H1 (cell line): ENCODE measurements at regions not wholly inside any gene's neighbourhood (a gene's known extent, or its start where the extent isn't known, plus 50 kb on each side); places are given as distances from the start of the nearest gene placed in this dataset.

Experiments used
- CHD1 ChIP-seq: IDR thresholded peaks from 2 replicates; pipeline ENCODE4 v1.6.1; 2012; ENCODE audit warnings: low read depth, low read length, improper control_type of control experiment
- TF ChIP-seq, protein P1 (sequence below), 3 experiments: IDR thresholded peaks; 1 replicate in 2 of 3; 2 replicates in 1 of 3; pipeline versions ENCODE4 v1.5.1 to v1.6.1; 2011; ENCODE audit warnings: low read length in 3 of 3, mild to moderate bottlenecking in 3 of 3, inconsistent platforms in 2 of 3, low read depth in 1 of 3, moderate library complexity in 1 of 3; ENCODE audit not compliant: insufficient read depth in 1 of 3; ENCODE audit errors: control extremely low read depth in 1 of 3
- TF ChIP-seq, protein P2 (sequence below): IDR thresholded peaks from 2 replicates; pipeline ENCODE4 v1.6.1; 2011; ENCODE audit warnings: low read length, improper control_type of control experiment

DNA sequence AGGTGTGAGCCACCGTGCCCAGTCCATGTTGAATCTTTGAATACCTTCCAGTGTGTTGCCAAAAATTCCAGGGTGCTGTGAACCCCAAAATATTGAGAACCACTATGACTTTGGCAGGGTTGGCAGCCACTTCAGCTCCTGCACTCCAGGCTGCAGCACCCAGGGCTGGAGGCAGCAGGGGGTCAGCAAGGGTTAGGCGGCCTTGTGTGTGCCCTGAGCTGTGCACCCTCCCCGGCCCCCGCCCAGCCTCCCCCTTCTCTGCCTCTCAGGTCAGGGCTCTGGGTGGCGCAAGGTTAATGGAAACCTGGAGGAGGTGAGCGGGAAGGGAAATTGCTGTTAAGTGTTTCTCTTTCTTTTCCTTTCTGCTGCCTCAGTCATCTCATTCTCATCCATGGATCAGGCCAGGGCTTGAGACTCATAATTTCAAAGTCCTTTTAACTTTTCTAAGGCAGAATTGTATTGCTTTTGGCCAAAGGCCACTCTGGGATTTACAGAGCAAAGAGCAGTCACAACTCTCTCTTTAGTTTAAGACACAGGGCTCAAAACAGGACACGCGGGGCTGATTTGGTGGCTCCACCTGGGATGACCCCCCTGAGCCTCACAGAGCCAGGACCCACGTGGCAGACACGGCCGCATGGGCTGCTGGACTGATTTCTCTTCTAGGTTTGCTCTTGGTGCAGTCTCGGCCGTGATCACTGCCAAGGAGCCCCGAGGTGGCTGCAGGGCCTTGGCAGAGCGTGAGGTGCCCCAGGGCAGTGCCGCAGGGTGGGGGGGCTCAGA is 212.3 kb downstream of the PTPRU start:
- TF ChIP-seq, protein P1, sequence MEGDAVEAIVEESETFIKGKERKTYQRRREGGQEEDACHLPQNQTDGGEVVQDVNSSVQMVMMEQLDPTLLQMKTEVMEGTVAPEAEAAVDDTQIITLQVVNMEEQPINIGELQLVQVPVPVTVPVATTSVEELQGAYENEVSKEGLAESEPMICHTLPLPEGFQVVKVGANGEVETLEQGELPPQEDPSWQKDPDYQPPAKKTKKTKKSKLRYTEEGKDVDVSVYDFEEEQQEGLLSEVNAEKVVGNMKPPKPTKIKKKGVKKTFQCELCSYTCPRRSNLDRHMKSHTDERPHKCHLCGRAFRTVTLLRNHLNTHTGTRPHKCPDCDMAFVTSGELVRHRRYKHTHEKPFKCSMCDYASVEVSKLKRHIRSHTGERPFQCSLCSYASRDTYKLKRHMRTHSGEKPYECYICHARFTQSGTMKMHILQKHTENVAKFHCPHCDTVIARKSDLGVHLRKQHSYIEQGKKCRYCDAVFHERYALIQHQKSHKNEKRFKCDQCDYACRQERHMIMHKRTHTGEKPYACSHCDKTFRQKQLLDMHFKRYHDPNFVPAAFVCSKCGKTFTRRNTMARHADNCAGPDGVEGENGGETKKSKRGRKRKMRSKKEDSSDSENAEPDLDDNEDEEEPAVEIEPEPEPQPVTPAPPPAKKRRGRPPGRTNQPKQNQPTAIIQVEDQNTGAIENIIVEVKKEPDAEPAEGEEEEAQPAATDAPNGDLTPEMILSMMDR (IDR thresholded peaks at IDR 0.05; ENCODE audit: control extremely low read depth in 1 of 3, insufficient read depth in 1 of 3, low read depth in 1 of 3, low read length in 3 of 3): no peak
- TF ChIP-seq, protein P2, sequence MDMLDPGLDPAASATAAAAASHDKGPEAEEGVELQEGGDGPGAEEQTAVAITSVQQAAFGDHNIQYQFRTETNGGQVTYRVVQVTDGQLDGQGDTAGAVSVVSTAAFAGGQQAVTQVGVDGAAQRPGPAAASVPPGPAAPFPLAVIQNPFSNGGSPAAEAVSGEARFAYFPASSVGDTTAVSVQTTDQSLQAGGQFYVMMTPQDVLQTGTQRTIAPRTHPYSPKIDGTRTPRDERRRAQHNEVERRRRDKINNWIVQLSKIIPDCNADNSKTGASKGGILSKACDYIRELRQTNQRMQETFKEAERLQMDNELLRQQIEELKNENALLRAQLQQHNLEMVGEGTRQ: no peak
- no peak for TF ChIP-seq CHD1
